ENCODE measurements at regions not wholly inside any gene's neighbourhood (a gene's known extent, or its start where the extent isn't known, plus 50 kb on each side); places are given as distances from the start of the nearest gene placed in this dataset.

GRCh38 chr6:9537381-9537780 lies 877.5 kb downstream of the TFAP2A start:
- DNase-seq (ENCODE audit: low read depth in 4 of 4, low spot score in 1 of 4): no peak

DNA sequence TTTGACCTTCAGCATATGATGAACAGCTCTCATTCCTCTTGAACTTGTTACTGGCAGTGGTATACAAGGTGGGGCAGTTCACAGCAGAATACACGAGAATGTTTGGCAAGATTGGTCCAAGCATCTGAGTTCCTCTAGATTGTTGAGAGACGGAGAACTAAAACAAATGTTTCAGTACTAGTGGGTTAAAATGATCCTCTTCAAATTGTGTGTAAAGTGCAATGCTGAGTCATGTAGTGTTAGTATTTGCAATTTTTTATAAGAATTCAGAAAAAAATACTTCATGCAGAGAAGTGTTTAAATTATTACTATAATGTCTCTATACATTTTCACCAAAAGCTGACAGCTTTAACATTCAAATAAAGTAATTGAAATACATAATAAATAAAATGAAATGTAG lies 879.8 kb downstream of the TFAP2A start:
- DNase-seq (ENCODE audit: low read depth in 4 of 4, low spot score in 1 of 4): no peak

GRCh38 chr6:9532621-9533557 lies 882.0 kb downstream of the TFAP2A start:
- DNase-seq (ENCODE audit: low read depth in 4 of 4, low spot score in 1 of 4): no peak

GRCh38 chr6:9527679-9528286 lies 887.1 kb downstream of the TFAP2A start:
- no peak for DNase-seq (ENCODE audit: low read depth in 4 of 4, low spot score in 1 of 4)

- DNase-seq (ENCODE audit: low read depth in 4 of 4, low spot score in 1 of 4): no peak
These were observed 891.4 kb downstream of the TFAP2A start for GRCh38 chr6:9523462-9523861.

DNA sequence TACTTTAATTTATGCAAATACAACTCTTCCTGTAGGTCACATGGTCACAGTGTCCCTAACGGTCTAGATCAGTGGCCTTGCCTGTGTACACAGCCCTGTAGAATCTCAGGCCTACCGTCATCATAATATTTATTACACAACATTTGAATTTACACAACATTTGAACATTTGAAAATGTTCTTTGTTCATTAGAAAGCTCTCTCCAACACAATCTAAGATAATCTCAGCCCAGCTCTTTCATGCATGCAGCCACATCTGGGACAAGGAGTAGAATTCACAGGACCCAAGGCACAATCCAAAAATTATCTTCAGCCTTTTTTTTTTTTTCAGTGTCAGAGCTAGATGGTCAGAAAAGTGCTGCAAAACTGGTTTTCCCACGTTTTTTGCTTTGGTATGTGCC lies 892.8 kb downstream of the TFAP2A start:
- no peak for DNase-seq (ENCODE audit: low read depth in 4 of 4, low spot score in 1 of 4)

DNA sequence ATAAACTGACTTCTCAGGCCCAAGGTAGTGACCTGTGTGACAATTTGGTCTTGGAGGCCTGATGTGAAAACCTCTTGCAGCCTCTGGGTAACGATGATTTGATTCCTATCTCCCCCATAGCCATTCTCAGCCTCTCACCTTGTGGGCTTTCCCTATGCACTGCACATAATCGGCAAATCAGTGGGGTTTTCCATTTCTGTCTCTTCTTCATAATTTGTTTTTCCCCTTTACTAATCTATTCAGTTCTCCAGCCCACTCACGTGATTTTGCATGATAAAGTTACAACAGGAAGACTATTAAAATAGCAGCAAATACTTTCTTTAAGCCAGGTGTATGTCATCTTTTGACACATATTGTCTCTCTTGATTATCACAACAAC lies 893.7 kb downstream of the TFAP2A start:
- no peak for DNase-seq (ENCODE audit: low read depth in 4 of 4, low spot score in 1 of 4)

DNA sequence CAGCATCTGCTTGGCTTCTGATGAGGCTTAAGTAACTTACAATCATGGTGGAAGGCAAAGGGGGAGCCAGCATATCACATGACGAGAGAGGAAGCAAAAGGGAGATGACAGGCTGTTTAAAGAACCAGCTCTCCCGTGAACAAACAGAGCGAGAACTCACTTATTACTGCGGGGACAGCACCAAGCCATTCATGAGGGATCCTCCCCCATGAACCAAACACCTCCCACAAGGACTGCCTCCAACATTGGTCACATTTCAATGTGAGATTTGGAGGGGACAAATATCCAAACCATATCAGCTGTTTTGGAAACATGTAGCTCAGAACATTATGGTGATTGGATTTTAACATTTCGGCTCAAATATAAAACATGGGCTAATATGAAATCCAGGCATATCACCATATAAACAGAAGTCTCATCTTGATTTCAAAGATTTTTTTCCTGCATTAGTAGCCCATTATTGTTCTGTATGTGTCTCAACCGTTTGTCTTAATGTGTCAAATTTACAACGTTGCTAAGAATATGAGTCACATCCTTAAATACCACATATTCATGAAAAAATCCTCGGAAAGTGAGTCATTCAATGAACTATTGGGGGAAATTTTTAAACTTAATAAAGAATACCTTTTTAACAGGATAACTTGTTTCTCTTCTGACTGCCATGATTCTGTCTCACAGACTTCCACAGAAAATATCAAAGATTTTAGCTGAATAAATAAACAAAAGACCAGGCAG lies 894.3 kb downstream of the TFAP2A start:
- DNase-seq (ENCODE audit: low read depth in 4 of 4, low spot score in 1 of 4): no peak

GRCh38 chr6:9518431-9518830 lies 896.4 kb downstream of the TFAP2A start:
- DNase-seq (ENCODE audit: low read depth in 4 of 4, low spot score in 1 of 4): no peak

GRCh38 chr6:9517806-9518205 lies 897.1 kb downstream of the TFAP2A start:
- DNase-seq (ENCODE audit: low read depth in 4 of 4, low spot score in 1 of 4): no peak

- no peak for DNase-seq (ENCODE audit: low read depth in 4 of 4, low spot score in 1 of 4)
These were observed 899.0 kb downstream of the TFAP2A start for GRCh38 chr6:9515633-9516606.

DNA sequence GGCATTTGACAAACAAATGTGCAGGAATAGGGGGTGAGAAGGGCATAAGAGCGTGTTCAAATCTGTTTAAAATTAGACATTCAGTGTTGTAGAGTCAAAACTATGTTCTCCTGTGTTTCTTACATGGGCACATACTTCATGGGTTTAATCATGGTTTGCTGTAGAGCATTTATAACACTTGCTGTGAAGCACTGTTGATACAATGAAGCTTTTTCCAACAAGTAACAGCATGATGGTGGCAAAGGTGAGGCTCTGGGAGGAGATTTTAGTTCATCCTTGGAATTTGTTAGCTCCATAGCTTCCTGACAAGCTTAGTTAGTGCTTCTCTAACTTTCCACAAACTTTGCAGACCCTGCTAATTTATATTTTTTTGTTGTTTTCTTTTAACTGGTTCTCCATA lies 900.7 kb downstream of the TFAP2A start:
- no peak for DNase-seq (ENCODE audit: low read depth in 4 of 4, low spot score in 1 of 4)

GRCh38 chr6:9511157-9511556 lies 903.7 kb downstream of the TFAP2A start:
- DNase-seq (ENCODE audit: low read depth in 4 of 4, low spot score in 1 of 4): no peak

DNA sequence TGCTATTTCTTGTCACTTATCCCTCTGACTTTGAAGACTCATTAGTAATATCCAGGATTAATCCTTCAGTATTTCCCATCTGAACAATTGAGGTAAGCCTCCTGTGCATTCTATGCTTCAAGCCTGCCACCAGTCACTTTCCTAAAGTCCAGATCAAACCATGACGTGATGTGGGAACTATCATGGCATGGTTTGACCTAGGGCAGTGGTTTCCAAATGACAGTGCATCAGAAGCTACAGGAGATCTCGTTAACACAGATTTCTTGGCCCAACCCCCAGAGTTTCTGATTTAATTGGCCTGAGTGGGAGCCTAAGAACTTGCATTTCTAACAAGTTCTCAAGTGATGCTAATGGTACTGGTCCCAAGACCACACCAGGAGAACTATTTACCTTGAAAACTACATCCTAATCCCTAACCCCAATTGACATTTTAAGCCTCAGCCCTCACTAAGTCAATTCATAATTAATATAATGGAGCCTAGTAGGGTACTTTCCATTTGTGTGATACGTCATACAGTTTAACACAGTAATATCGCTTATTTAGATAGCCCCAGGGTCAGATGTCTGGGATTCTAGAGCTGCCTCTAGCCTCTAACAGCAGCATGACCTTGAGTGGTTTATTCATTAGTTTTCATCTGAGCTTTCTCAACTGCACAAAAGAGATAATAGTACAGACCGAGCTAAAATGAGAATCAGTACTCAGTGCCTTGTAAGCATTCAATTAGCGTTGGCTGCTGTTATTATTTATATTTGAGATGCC lies 907.6 kb downstream of the TFAP2A start:
- no peak for DNase-seq (ENCODE audit: low read depth in 4 of 4, low spot score in 1 of 4)

GRCh38 chr6:9504191-9504590 lies 910.7 kb downstream of the TFAP2A start:
- no peak for DNase-seq (ENCODE audit: low read depth in 4 of 4, low spot score in 1 of 4)

DNA sequence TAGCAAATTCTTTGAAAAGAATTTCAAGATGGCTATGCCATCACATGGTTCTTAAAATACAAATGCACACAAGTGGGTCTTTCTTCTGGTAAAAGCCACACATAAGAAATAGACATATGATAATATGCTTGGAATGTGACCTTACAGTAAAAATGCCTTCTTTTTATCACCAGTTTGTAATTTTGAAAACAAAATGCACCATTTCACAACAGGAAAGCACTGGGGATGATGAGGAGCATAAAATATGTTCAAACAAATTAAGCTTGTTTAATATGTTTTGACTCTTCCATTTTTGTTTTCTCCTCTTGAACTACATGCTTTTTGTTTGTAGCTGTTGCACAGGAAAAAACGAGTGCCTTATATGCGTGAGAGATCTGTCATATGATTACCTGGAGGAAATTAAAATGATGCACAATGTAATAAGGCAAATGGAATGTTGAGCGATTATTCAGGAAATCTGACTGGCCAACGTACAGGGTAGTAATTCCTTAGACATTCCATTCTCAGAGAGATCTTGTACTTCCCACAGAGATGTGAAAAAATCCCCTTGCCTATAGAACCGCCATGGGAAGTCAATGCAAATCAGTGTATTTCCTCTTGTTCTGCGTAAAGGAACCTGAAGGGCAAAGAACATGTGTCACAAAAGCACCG lies 911.6 kb downstream of the TFAP2A start:
- DNase-seq (ENCODE audit: low read depth in 4 of 4, low spot score in 1 of 4): no peak

DNA sequence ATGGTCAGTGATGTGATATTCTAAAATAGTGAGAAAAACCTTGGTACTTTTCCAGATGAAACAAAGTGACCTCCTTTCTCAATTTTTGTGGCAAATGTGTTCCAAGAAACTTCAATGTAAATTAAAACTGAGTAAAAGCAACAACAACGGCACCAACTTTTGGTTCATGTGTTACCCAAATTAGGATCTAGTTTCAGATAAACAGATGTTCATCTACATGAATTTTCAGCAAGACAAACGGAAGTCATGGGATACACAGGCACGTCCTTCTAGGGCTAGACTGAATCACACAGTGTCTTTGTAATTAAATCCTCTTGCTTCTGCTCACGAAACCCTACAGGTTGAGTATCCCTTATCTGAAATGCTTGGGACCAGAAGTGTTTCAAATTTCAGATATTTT lies 915.2 kb downstream of the TFAP2A start:
- no peak for DNase-seq (ENCODE audit: low read depth in 4 of 4, low spot score in 1 of 4)

DNA sequence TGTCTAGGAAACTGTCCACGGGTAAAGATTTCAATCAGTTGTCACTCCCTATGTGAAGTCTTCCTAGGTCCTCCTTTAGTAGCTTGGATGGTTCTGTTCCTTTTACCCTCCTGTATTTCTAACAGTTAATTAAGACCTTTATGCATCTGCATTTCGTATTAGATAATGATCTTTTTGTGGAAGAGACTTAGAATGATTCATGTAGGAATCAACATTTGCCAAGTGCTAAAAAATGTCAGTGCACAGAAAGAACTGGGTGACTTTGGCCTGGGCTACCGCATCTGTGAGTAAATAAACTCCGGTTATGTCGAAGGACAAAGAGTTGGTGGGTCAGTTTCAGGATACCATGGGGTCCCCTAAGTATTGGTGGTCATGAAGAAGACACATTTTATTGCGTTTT lies 918.0 kb downstream of the TFAP2A start:
- no peak for DNase-seq (ENCODE audit: low read depth in 4 of 4, low spot score in 1 of 4)

DNA sequence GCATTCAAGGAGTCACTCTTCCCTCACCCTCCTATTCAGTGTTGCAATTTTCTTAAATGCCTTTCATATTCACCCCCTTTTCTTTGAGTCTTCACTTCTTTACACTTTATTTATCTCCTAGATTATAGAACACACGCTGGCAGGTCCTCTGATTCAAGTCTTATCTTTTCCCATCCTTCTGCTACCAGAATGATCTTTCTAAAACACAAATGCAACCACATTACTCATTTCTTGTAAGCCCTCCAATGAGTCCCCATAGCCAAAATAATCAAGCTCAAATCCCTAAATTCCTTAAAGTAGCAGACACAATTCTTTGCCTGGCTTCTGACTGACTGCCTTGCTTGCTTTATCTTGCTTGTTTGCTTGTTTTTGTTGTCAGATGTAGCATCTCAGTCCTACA lies 920.0 kb downstream of the TFAP2A start:
- DNase-seq (ENCODE audit: low read depth in 4 of 4, low spot score in 1 of 4): no peak

GRCh38 chr6:9492790-9493189 lies 922.1 kb downstream of the TFAP2A start:
- no peak for DNase-seq (ENCODE audit: low read depth in 4 of 4, low spot score in 1 of 4)

Measured in stimulated activated CD4-positive, alpha-beta T cell treated with anti-CD3 and anti-CD28 coated beads, Interleukin-1b, Interleukin-23, amount 100 ng/mL, for 24 hours (primary cell).